ENCODE measurements at regions not wholly inside any gene's neighbourhood (a gene's known extent, or its start where the extent isn't known, plus 50 kb on each side); places are given as distances from the start of the nearest gene placed in this dataset.

DNA sequence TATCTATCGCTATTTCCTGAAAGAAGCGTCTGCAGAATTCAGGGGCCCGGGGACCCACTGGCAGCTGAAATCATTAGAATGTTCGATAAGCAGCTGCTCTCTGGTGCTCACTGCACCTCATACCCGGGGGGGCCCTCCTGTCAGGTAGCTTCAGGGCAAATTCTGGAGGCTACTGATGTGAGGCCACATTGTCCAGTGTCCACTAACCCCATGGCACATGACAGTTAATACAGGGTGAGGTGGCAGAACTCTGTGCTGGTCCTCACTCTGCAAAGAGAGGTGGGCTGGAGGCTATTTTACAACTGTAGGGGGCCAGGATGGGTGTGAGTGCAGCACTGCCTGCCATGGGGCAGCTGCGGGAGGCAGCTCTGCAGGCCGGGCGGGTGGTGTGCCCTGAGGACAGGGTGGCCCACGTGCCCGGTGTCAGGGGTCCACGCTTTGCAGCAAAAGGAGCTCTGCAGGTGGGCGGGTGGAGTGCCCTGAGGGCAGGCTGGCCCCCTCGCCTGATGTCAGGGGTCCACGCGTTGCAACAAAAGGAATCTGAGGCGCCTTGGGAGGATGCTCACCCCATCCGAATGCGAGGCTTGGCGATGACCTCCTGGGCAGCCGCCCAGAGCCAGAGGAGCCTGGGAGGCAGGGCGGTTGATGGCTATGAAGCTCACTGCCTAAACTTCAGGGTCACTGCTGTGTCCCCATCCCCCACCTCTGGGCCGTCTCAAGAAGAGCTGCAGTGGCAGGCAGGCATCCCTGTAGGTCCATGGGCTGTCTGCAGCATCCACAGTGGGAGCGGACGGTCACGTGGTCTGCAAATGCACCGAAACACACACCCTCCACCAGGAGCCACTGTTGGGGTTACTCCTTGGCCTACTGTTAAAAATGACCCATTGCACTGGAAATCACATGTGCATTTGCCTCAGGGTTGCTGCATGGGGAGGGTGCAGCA, 207.0 kb upstream of the SALL3 start:
- DNase-seq (ENCODE audit: low spot score): no peak

DNA sequence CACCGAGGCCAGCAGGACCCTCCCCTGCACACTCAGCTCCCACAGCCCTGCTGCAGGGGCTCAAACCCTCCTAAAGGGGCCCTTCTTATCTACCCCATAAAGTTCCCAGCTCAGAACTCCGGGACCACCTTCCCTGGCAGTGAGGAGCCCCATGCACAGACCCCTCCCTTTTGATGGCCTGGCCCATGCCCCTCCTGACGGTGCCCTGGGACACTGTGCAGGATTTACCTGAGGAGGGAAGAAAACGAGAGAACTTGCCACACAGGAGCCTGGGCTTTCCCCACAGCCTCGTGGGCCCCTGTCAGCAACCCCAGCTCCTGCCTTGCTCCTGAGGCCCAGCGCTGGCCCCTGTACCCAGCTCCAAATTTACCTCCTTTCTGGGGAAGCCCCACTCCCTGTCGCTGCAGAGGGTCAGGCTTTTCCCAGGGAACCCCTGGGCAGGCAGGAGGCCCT, 206.3 kb upstream of the SALL3 start:
- DNase-seq (ENCODE audit: low spot score): no peak

DNA sequence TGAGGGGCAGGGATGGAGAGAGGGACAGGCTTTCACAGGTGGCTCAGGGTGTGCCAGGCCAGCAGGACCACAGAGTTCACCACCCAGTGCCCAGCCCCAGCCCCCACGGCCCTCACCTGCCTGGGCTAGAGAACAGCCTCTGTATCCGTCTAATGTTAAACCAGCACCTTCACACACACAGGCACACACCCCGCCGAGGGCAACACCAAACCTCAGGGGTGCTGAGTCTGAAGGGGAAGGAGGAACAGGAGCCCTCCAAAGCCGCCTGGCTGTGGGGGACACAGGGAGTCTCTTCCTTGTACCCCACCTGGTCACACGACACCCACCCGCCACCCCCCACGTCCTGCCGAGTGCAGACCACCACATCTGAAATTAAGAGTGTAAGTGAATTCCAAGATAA, 205.8 kb upstream of the SALL3 start:
- no peak for DNase-seq (ENCODE audit: low spot score)

DNA sequence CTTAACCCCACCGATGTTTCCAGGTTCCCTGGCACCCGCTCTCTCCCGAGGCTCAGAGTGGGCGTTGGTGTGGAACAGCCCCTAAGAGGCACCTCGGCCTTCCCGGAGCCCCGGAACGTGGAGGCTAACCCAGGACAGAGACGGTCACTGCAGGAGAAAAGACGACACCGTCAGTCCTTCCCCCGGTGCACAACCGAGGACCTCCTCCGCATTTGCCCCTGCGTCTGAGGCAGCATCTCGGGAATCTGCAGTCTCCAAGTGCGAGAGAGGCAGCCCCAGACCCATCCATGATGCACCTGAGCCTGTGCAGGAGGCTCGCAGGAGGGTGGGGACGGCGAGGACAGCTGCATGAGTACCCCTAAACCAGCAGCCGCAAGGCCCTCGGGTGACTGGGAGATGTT, 204.9 kb upstream of the SALL3 start:
- DNase-seq (ENCODE audit: low spot score): no peak

DNA sequence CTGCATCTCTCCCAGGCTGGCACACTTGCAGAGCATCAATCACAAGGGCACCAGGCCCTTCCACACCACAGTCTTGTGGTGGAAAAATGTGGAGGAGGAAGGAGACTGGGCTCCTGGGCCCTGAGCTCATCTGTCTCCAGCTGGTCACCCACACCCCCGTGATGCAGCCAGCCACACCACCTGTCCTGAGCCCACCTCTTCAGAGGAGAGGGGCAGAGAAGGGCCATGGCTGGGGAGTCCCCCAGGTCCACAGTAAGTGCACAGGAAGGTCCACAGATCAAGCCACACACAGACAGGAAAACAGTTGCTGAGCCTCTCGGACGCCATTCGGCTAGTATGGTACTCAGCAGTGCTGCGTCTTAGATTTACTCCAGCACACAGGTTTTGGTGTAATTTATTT, 203.5 kb upstream of the SALL3 start:
- DNase-seq (ENCODE audit: low spot score): no peak

DNA sequence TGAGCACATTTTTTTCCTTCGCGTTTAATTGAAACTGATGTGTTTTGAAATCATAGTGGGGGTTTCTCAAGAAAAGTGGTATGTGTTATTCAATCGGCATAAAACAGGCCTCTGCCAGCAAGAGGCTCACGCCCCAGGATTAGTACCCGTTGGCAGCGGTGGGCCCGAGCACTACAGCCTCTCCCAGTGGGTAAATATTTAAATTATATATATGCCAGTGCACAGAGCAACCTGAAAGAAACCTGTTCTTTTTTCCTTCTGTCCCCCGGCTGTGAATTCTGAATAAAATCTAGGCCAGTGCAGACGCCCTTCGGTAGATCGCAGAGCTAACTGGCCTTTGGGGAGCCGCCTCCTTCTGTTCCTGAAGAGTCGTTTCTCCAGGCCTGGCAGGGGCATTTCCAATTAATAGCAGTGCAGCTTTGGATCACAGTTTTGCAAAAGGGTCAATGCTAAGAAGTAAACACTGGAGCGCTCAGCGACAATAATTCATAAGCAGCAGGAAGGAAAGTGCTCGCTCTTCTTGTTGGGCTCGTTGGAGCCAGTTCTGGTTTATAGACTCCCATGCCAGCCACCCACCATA, 202.8 kb upstream of the SALL3 start:
- no peak for DNase-seq (ENCODE audit: low spot score)

DNA sequence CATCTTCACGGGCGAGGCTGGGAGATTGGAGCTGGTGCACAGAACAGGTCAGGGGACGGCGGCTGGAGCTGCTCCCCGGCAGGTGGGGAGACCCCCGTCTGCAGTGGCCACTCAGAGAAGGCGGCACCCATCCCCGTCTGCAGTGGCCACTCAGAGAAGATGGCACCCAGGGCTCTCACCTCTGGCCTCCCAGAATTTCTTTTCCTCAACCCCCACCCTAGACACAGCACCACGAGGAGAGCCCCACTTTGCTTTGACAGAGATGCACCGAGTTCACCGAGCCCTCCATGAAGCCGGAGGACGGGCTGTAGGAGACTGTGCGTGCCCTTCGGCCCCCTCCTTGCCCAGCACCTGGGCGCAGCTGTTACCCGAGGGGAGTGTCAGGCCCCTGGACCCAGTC, 201.6 kb upstream of the SALL3 start:
- DNase-seq (ENCODE audit: low spot score): no peak

DNA sequence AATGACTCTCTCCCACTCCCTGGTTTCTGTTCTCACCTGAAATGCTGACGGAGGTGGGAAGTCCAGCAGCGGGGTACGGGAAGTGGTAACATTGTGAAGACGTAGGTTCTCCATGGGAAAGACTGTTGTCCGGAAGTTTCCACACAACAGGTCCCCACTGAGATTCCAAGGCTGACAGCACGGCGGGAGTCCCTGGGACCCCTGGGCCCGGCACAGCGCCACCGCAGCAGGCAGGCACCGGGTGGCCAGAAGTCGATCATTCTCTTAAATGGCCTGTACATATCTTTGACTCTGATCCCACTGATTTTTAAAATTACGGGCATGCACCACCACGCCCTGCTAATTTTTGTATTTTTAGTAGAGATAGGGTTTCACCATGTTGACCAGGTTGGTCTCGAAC, 201.0 kb upstream of the SALL3 start:
- DNase-seq (ENCODE audit: low spot score): no peak

DNA sequence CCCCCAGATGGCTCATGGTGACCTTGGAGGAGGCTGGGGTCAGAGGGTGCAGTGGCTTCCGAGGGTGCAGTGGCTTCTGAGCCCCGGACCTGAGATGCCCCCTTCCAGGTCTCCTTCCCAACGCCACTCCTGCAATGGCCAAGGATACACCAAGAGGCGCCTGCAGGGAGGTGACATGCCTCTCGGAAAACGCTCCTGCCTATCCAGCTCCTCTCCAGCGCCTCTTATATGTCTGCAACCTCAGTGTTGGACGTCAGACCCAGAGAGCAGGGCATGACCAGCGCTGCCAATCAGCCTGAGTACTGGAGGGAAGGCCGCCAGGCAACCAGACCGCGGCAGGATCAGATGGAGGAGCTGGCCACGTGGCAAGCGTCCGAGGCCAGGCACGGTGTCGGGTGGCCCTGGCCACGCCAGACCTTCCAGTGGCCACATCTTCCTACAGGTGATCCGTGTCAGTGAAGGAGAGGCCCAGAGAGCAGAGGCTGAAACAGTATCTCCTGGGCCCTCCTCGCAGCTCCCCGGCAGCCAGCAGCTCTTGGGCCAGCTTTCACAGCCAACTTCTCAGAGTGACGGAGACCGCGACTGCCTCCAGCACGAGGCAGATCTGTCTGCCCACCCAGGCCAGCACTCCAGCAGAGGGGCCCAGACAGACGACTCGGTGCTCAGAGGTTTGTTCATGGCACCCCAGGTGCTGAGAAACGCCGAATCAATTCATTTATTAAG, 199.5 kb upstream of the SALL3 start:
- no peak for DNase-seq (ENCODE audit: low spot score)

DNA sequence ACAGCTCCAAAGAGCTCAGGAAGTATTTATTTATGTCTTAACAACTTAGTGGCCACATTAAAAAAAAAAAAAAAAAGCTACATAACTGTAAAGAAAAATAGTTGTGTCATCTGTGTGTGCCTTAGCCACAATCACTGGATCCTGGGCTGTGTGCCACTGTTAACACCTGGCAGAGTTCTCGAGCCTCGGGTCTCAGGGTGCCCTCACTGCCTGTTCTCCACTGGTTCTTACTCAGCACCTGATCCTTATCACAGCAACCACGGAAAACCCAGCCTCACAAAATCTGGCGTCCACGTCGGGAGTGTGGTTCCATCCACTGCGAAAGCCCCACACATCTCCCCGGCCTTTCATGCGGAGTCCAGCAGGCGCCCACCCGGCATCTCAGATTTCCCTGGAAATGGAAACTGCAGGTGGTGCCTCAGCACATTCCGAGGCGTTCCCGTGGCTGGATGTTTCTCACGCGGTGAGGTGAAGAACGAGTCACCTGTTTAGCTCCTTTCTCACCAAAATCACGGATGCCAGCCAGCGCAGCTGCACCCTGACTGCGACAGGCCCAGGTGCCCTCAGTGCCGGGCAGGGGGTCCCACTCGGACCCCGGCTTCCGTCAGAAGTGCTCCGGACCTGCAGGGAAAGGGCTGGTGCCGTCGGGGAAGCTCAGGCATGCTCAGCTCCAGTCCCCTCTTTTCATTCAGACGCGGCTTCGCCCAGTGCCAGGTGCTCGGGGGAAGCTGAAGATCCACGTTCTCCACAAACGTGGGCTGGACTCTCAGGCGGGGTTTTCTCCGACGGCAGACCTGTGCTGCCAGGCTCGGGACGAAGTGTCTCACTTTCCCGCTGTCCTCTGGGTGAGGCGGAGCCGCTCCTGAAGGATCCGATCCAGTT, 198.7 kb upstream of the SALL3 start:
- DNase-seq (ENCODE audit: low spot score): no peak

DNA sequence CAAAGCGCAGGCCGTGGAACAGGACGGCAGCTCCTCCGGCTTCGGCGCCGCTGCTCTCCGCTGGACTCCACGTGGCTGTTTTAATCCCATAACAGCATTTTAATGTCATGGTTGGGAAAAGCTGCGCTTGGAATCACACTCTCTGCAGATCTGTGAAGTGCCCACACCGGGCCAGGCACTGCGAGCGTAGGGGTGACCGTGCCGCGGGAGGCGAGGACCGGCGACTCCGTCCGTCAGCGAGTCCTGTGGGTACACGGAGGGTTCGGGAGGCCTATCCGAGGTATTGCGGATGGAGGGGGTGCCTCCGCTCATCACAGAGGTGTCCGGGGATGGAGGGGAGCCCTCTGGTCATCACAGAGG, 198.0 kb upstream of the SALL3 start:
- no peak for DNase-seq (ENCODE audit: low spot score)

DNA sequence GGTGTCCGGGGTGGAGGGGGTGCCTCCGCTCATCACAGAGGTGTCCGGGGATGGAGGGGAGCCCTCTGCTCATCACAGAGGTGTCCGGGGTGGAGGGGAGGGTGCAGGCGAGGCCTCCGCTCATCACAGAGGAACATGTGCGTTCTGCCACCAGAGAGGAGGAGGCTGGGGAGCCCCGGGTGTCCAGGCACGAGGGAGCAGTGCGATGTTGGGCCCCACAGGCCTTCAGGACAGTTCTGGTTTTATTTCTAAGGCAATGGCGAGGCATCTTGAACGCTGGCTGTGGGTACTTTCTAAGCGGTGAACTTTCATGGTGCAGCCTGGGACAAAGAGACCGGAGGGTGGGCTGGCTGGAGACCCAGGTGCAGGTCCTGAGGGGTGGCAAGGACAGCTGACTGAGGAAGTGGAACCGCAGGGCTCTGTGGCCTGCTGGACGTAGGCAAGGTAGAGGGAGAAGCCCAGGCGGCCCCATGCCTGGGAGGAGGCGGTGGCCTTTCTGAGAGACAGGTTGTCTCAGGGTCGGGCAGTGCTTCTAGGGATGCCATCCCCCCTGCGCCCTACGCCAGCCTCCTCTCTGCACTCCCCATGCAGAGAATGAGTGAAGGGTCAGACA, 196.6 kb upstream of the SALL3 start:
- no peak for DNase-seq (ENCODE audit: low spot score)

DNA sequence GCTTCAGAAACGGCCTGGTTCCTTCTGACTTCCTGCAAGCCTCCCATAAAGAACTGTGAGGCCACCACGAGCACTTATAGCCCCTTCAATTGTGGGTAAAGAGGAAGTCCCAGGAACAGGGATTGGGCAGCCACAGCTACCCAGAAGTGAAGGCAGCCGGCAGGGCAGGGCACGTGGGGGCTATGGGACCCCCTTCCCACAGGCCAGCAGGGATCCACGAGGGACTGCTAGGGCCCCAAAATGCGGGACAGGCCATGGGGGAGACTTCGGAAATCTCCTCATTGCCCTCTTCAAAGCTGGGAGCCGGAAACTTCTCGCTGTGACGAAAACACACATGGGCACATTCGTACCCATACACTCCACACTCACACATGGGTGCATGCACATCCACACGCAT, 196.1 kb upstream of the SALL3 start:
- DNase-seq (ENCODE audit: low spot score): no peak

DNA sequence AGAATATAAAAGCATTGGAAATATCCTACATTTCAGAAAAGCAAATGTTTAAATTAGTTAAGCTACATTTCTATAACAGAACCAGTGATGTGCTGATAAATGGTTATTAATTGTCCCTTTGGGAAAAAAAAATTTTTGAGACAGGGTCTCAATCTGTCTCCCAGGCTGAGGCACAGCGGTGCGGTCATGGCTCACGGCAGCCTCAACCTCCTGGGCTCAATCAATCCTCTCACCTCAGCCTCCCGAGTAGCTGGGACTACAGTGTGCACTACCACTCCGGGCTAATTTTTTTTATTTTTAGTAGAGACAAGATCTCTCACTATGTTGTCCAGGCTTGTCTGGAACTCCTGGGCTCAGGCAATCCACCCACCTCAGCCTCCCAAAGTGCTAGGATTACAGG, 194.8 kb upstream of the SALL3 start:
- DNase-seq (ENCODE audit: low spot score): no peak

DNA sequence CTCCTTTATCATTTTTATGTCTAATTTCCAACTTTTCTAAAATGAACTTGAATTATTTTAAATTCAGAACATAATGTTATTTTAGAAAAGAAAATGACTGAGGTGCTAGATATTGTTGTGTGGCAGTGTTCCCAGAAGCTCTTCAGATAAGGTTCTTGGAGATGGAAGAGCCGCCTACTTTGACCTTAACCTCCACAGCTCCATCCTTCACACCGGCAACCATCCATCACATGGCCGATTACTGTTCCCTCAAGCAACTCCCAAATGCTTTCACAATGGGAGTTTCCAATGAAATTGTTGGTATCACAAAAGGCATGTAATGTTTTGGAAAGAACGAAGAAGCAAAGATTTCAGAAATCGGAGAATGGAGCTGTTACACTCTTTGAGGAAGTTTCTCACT, 193.9 kb upstream of the SALL3 start:
- DNase-seq (ENCODE audit: low spot score): no peak

DNA sequence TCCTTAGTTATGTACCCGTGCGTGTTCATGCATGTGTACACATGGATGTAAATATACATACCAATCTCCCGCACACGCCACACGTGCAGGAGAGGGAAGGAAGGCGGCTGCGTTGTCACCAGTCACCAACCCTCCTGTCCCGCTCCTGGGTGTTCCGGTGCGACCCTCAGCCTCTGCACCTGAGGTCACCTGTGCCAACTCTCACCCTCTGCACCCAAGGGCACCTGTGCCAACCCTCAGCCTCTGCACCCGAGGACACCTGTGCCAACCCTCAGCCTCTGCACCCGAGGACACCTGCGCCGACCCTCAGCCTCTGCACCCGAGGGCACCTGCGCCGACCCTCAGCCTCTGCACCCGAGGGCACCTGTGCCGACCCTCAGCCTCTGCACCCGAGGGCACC, 192.8 kb upstream of the SALL3 start:
- DNase-seq (ENCODE audit: low spot score): no peak

DNA sequence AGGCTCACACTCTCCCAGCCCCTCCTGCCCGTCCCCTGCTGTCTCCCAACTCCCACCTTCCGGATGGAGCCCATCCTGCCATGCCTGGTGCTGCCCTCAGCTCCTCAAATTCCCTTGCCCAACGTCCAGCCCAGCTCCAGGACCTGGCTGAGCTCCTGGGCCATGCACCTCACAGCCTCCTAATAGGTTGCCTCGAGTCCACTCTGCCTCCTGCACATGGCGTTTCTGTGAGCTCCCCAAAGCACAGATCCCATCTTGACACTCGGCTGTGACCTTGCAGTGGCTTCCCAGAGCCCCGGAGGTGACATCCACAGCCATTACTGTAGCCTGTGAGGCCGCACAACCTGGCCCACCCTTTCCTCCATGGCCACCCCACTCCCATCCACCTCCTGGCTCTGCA, 191.9 kb upstream of the SALL3 start:
- DNase-seq (ENCODE audit: low spot score): no peak

DNA sequence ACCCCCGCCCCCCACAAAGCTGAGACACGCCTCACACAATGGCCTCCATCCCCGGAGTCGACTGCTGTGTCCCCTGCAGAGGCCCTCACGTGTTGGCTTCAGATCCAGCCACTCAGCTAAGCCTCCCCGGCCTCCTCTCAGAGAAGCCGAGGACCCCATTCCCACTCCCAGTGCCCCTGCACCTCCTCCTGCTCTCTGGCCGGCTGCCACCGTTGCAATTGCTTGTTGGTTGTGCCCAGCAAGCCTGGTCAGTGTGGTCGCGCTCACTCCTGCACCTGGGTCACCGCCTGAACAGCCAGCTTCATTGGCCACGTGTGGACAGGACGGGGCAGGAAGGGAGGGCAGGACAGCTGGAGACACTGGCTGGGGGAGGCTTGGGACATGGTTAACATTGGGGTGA, 191.5 kb upstream of the SALL3 start:
- no peak for DNase-seq (ENCODE audit: low spot score)

DNA sequence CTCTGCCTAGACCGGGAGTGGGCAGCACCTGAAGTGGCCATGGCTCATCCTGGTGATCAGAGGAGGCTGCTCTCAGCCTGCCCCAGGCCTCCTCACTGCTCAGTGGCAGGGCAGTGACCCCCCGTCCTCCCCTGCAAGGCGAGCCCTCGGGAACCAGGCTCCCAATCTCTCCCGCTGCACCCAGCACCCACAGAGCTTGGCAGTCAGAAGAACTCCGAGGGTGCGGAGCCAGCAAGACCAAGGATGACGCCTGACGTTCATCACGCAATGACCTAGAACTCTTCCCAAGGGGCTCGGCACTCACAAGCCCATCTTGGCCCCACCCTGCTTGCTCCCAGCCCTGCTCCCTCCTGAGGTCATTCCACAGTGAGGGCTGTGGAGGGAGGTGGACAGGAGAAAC, 189.8 kb upstream of the SALL3 start:
- no peak for DNase-seq (ENCODE audit: low spot score)

DNA sequence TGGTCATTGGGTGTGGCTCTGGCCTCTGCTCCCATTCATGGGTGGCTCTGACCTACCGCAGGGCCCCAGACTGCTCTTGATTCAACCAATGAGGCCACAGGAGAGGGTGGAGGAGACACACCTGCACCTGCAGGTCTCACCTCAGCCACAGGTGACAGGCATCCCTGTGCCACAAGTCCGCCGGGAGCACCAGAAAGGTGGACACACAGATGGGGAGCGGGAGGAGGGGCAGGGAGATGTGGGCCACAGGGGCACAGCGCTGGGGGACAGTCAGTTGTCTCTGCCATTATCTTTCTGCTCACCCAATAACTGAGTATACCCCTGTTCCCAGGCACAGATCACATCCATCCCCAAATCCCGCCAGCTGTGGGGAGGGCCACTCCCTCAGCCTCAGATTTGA, 189.1 kb upstream of the SALL3 start:
- DNase-seq (ENCODE audit: low spot score): no peak

DNA sequence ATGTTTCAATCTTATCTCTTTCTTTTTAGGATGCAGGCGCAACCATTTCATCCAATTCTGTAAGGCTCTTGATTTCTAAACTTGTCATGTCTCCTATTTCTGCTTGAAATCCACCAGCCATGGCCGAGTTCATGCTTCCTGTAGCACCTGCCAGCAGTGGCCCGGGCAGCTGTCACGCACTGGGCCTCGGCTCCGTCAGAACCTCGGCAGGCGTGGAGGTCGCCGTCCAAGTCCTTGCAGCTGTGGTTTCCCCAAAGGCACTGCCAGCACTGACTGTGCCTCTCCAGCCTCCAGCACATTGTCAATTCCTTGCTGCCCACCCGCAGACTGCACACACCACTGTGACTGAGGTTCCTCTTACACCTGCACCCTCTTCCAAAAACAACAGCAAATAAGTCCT, 188.7 kb upstream of the SALL3 start:
- no peak for DNase-seq (ENCODE audit: low spot score)

DNA sequence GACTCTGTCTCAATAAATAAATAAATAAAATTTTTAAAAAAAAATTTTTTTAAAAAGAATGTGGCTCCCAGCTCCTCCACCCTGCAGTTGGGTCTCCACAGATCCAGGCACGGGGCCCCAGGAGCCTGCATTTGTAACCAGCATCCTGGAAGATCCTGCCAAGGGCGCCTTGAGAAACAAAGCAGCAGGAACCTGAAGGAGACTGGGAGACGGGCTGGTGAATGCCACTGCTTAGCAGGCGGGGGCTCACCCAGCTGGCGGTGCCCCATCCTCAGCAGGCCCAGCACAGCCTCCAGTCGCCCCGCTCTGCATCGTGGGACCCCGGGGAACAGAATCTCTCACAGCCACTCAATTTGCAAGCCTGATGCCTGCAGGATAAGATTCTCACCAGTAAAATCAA, 187.5 kb upstream of the SALL3 start:
- DNase-seq (ENCODE audit: low spot score): no peak

All from activated CD4-positive, alpha-beta T cell treated with anti-CD3 and anti-CD28 coated beads, Interleukin-2, Interleukin-4, amounts not matched to agents 100 ng/mL and 50 ng/mL, durations not matched to agents 16 hours and 8 hours (primary cell).